ENCODE measurements at regions not wholly inside any gene's neighbourhood (a gene's known extent, or its start where the extent isn't known, plus 50 kb on each side); places are given as distances from the start of the nearest gene placed in this dataset.

DNA sequence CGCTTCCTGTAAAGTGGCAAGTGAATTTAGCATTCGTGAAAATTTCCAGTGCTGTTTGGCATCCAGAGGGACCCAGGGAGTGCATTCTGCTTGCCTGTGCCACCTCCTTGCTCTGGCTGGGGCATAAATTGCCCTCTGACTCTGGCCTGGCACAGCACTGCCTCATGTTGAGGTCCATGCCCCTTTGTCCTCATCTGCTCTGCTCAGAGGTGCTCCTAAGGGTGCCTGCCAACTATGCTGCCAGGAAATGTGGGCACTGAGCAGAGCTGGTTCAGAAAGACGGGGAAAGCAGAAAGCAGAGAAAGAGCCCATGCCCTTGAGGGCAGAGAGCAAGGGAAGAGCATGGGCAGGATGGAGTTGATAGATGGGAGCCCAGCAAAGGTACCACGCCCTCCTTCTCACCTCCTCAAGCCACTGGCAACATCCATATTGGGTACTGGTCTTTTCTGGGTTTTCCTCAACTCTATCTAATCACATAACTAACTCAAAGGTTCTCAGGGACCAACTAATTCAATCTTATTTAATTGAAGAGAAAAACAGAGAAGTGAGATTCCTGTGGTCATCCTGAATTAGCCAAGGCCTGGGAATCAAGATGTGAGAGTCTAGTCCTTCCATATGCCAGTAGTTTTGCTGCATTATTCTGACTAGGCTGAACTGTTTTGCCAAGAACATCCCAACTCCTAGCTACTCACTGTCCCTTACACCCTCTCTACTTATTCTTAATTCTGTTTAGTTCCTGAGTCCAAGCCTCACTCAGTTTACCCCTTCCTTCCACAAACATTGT, 441.5 kb upstream of the TNP1 start:
- TF ChIP-seq POLR2A (IDR thresholded peaks at IDR 0.05; ENCODE audit: low read length) (no peak), GATA1 (IDR thresholded peaks at IDR 0.05; ENCODE audit: low read depth, low read length) (no peak)
